GM23338 (cell line): ENCODE measurements at regions not wholly inside any gene's neighbourhood (a gene's known extent, or its start where the extent isn't known, plus 50 kb on each side); places are given as distances from the start of the nearest gene placed in this dataset.
"Not testable (repeated sequence)": the region's sequence is repeated elsewhere in the genome, so short reads cannot be mapped to it uniquely, and the experiment has no call there.

Experiments
- ATAC-seq: fragments of 200-7000 bp; cut with Tn5 transposase; 3 replicates; pipeline ENCODE4 v1.9.1; 2020
- DNase-seq: peaks from one replicate; pipeline ENCODE4 v3.0.0-alpha.2; 2015; ENCODE audit warnings: low spot score
- H2AFZ ChIP-seq: fragments of 200-600 bp; sonication (generic); 2 replicates; pipeline ENCODE4 v1.8.0; 2016; ENCODE audit warnings: antibody characterized with exemption, mild to moderate bottlenecking, moderate library complexity
- H3F3A ChIP-seq: fragments of 200-600 bp; sonication (generic); replicated peaks from 2 replicates; pipeline ENCODE4 v1.8.0; 2017; ENCODE audit warnings: antibody characterized with exemption, mixed run types, low read depth
- H3K27ac ChIP-seq: fragments of 200-600 bp; sonication (generic); 2 replicates; pipeline ENCODE4 v1.6.1; 2016; ENCODE audit warnings: low read depth
- H3K27me3 ChIP-seq: fragments of 200-600 bp; sonication (generic); 2 replicates; pipeline ENCODE4 v1.8.0; 2016; ENCODE audit warnings: mild to moderate bottlenecking, mixed run types, moderate library complexity; ENCODE audit not compliant: insufficient read depth
- H3K36me3 ChIP-seq: fragments of 200-600 bp; sonication (generic); 2 replicates; pipeline ENCODE4 v1.8.0; 2016; ENCODE audit warnings: mild to moderate bottlenecking; ENCODE audit not compliant: insufficient read depth
- H3K4me1 ChIP-seq: fragments of 200-600 bp; sonication (generic); 2 replicates; pipeline ENCODE4 v1.8.0; 2016; ENCODE audit warnings: mild to moderate bottlenecking, moderate library complexity; ENCODE audit not compliant: insufficient read depth
- H3K4me2 ChIP-seq: fragments of 200-600 bp; sonication (generic); 2 replicates; pipeline ENCODE4 v1.7.1; 2017; ENCODE audit warnings: mixed run types
- H3K4me3 ChIP-seq: fragments of 200-600 bp; sonication (generic); 2 replicates; pipeline ENCODE4 v1.6.1; 2016; ENCODE audit warnings: mixed run types
- H3K79me2 ChIP-seq: fragments of 200-600 bp; sonication (generic); replicated peaks from 2 replicates; pipeline ENCODE4 v1.8.0; 2017; ENCODE audit warnings: mild to moderate bottlenecking; ENCODE audit not compliant: insufficient read depth
- H3K9me2 ChIP-seq: fragments of 200-600 bp; sonication (generic); 2 replicates; pipeline ENCODE4 v1.8.0; 2017; ENCODE audit not compliant: insufficient read depth
- H4K20me1 ChIP-seq: fragments of 200-600 bp; sonication (generic); replicated peaks from 2 replicates; pipeline ENCODE4 v1.8.0; 2017; ENCODE audit warnings: mild to moderate bottlenecking; ENCODE audit not compliant: insufficient read depth
- H3K27ac Mint-ChIP-seq: 2 replicates; pipeline ENCODE4 v1.8.0; 2020; ENCODE audit warnings: inconsistent platforms, mild to moderate bottlenecking, moderate library complexity, mixed read lengths
- H3K27me3 Mint-ChIP-seq: 3 replicates; pipeline ENCODE4 v1.8.0; 2022; ENCODE audit warnings: low read depth, mild to moderate bottlenecking, moderate library complexity, mixed read lengths, inconsistent platforms; ENCODE audit not compliant: insufficient read depth, poor library complexity
- H3K36me3 Mint-ChIP-seq: 3 replicates; pipeline ENCODE4 v1.8.0; 2021; ENCODE audit warnings: low read depth, mild to moderate bottlenecking, inconsistent platforms, moderate library complexity, mixed read lengths
- H3K4me1 Mint-ChIP-seq: 3 replicates; pipeline ENCODE4 v1.8.0; 2020; ENCODE audit warnings: mild to moderate bottlenecking, inconsistent platforms, mixed read lengths
- H3K4me3 Mint-ChIP-seq: 3 replicates; pipeline ENCODE4 v1.8.0; 2021; ENCODE audit warnings: moderate library complexity, mild to moderate bottlenecking, inconsistent platforms, mixed read lengths
- H3K9me3 Mint-ChIP-seq: 3 replicates; pipeline ENCODE4 v1.8.0; 2020; ENCODE audit warnings: moderate library complexity, mild to moderate bottlenecking, inconsistent platforms, mixed read lengths
- CREB1 ChIP-seq: fragments of 250-450 bp; sonication (Bioruptor Pico); IDR thresholded peaks from 2 replicates; pipeline ENCODE4 v1.5.0; 2020; ENCODE audit warnings: low read depth, mild to moderate bottlenecking, moderate library complexity
- ETS1 ChIP-seq: IDR thresholded peaks from 2 replicates; pipeline ENCODE4 v1.6.1; 2016; ENCODE audit warnings: antibody characterized with exemption
- EZH2phosphoT487 ChIP-seq: fragments of 200-600 bp; sonication (generic); IDR thresholded peaks from one replicate; pipeline ENCODE4 v1.8.1; 2018; ENCODE audit warnings: antibody characterized with exemption; ENCODE audit not compliant: unreplicated experiment
- JUNB ChIP-seq: IDR thresholded peaks from one replicate; pipeline ENCODE4 v1.6.1; 2016; ENCODE audit warnings: antibody characterized with exemption; ENCODE audit not compliant: unreplicated experiment
- NANOG ChIP-seq: IDR thresholded peaks from 2 replicates; pipeline ENCODE4 v1.6.1; 2016; ENCODE audit warnings: antibody characterized with exemption, borderline replicate concordance
- POLR2AphosphoS5 ChIP-seq: IDR thresholded peaks from 2 replicates; pipeline ENCODE4 v1.6.1; 2016; ENCODE audit warnings: antibody characterized with exemption, low read depth
- REST ChIP-seq: IDR thresholded peaks from one replicate; pipeline ENCODE4 v1.6.1; 2018; ENCODE audit warnings: antibody characterized with exemption; ENCODE audit not compliant: unreplicated experiment
- STAT1 ChIP-seq: IDR thresholded peaks from one replicate; pipeline ENCODE4 v1.6.1; 2016; ENCODE audit warnings: antibody characterized with exemption; ENCODE audit not compliant: unreplicated experiment
- ZNF114 ChIP-seq: fragments of 250-450 bp; sonication (Bioruptor Pico); IDR thresholded peaks from 2 replicates; pipeline ENCODE4 v1.5.0; 2020; ENCODE audit warnings: mild to moderate bottlenecking, moderate library complexity
- ZNF331 ChIP-seq: fragments of 250-450 bp; sonication (Bioruptor Pico); IDR thresholded peaks from 2 replicates; pipeline ENCODE4 v1.5.0; 2020; ENCODE audit warnings: low read depth, mild to moderate bottlenecking, moderate library complexity
- TF ChIP-seq, protein P1 (sequence below): fragments of 250-450 bp; sonication (Bioruptor Pico); IDR thresholded peaks from 2 replicates; pipeline ENCODE4 v1.5.0; 2020; ENCODE audit warnings: mild to moderate bottlenecking, moderate library complexity

- no peak overlapping the region for H3K27ac Mint-ChIP-seq
- peaks cover 25% of the 10 kb centered on the region for H3K9me3 Mint-ChIP-seq
- no peak overlapping the region for H3K4me2 ChIP-seq
- TF ChIP-seq POLR2AphosphoS5, result no peak
- no peak for TF ChIP-seq JUNB
- no peak for TF ChIP-seq ZNF114
- TF ChIP-seq ZNF331 (CRISPR knock-in tag), result no peak
- TF ChIP-seq CREB1 (CRISPR knock-in tag), result no peak
- no peak for TF ChIP-seq NANOG
- TF ChIP-seq, protein P1, sequence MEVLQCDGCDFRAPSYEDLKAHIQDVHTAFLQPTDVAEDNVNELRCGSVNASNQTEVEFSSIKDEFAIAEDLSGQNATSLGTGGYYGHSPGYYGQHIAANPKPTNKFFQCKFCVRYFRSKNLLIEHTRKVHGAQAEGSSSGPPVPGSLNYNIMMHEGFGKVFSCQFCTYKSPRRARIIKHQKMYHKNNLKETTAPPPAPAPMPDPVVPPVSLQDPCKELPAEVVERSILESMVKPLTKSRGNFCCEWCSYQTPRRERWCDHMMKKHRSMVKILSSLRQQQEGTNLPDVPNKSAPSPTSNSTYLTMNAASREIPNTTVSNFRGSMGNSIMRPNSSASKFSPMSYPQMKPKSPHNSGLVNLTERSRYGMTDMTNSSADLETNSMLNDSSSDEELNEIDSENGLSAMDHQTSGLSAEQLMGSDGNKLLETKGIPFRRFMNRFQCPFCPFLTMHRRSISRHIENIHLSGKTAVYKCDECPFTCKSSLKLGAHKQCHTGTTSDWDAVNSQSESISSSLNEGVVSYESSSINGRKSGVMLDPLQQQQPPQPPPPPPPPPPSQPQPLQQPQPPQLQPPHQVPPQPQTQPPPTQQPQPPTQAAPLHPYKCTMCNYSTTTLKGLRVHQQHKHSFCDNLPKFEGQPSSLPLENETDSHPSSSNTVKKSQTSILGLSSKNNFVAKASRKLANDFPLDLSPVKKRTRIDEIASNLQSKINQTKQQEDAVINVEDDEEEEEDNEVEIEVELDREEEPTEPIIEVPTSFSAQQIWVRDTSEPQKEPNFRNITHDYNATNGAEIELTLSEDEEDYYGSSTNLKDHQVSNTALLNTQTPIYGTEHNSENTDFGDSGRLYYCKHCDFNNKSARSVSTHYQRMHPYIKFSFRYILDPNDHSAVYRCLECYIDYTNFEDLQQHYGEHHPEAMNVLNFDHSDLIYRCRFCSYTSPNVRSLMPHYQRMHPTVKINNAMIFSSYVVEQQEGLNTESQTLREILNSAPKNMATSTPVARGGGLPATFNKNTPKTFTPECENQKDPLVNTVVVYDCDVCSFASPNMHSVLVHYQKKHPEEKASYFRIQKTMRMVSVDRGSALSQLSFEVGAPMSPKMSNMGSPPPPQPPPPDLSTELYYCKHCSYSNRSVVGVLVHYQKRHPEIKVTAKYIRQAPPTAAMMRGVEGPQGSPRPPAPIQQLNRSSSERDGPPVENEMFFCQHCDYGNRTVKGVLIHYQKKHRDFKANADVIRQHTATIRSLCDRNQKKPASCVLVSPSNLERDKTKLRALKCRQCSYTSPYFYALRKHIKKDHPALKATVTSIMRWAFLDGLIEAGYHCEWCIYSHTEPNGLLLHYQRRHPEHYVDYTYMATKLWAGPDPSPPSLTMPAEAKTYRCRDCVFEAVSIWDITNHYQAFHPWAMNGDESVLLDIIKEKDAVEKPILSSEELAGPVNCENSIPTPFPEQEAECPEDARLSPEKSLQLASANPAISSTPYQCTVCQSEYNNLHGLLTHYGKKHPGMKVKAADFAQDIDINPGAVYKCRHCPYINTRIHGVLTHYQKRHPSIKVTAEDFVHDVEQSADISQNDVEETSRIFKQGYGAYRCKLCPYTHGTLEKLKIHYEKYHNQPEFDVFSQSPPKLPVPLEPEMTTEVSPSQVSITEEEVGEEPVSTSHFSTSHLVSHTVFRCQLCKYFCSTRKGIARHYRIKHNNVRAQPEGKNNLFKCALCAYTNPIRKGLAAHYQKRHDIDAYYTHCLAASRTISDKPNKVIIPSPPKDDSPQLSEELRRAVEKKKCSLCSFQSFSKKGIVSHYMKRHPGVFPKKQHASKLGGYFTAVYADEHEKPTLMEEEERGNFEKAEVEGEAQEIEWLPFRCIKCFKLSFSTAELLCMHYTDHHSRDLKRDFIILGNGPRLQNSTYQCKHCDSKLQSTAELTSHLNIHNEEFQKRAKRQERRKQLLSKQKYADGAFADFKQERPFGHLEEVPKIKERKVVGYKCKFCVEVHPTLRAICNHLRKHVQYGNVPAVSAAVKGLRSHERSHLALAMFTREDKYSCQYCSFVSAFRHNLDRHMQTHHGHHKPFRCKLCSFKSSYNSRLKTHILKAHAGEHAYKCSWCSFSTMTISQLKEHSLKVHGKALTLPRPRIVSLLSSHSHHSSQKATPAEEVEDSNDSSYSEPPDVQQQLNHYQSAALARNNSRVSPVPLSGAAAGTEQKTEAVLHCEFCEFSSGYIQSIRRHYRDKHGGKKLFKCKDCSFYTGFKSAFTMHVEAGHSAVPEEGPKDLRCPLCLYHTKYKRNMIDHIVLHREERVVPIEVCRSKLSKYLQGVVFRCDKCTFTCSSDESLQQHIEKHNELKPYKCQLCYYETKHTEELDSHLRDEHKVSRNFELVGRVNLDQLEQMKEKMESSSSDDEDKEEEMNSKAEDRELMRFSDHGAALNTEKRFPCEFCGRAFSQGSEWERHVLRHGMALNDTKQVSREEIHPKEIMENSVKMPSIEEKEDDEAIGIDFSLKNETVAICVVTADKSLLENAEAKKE (CRISPR knock-in tag), result no peak
- TF ChIP-seq REST, result no peak
- no peak for TF ChIP-seq EZH2phosphoT487
- no peak for TF ChIP-seq STAT1
- TF ChIP-seq ETS1, result no peak
- H4K20me1 ChIP-seq, result no peaks in the 10 kb centered on the region
- H3K36me3 Mint-ChIP-seq, result peaks cover 22% of the 10 kb centered on the region; the same call in 2 of the 3 replicates
- no peaks in the 10 kb centered on the region for H3K4me1 ChIP-seq
- DNase-seq (no peak), ATAC-seq (no peak)
- no peaks in the 10 kb centered on the region for H3K27me3 ChIP-seq
- peaks cover 3% of the 10 kb centered on the region; the same call in 2 of the 3 replicates for H3K4me1 Mint-ChIP-seq
- no peaks in the 10 kb centered on the region for H3K27me3 Mint-ChIP-seq
- H3K79me2 ChIP-seq, result no peaks in the 10 kb centered on the region
- no peak overlapping the region for H3K4me3 ChIP-seq
- H3K9me2 ChIP-seq, result 0 out of 2 replicates have a peak, but pooled peaks cover 10% of the 10 kb centered on the region
- H3F3A ChIP-seq, result no peaks in the 10 kb centered on the region
- no peak overlapping the region for H2AFZ ChIP-seq
- no peak overlapping the region for H3K27ac ChIP-seq
- no peak overlapping the region for H3K4me3 Mint-ChIP-seq
- no peaks in the 10 kb centered on the region for H3K36me3 ChIP-seq
Measured at GRCh38 chr4:72209600-72209999, 177.8 kb downstream of the NPFFR2 start.

DNA sequence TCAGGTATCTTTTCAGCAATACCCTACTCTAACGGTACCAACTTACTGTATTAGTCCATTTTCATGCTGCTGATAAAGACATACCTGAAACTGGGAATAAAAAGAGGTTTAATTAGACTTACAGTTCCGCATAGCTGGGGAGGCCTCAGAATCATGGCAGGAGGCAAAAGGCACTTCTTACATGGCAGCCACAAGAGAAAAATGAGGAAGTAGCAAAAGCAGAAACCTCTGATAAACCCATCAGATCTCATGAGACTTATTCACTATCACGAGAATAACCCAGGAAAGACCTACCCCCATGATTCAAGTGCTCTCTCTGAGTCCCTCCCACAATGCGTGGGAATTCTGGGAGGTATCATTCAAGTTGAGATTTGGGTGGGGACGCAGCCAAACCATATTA, 182.0 kb downstream of the NPFFR2 start:
- not testable (repeated sequence) for H3K36me3 ChIP-seq, H3K27me3 Mint-ChIP-seq, H3K79me2 ChIP-seq, DNase-seq, H2AFZ ChIP-seq, H3K4me2 ChIP-seq, H3K27ac Mint-ChIP-seq, H3F3A ChIP-seq, H3K27ac ChIP-seq, H3K4me3 ChIP-seq, H3K4me3 Mint-ChIP-seq, H3K27me3 ChIP-seq, H3K4me1 ChIP-seq, H4K20me1 ChIP-seq, H3K4me1 Mint-ChIP-seq, ATAC-seq
- H3K9me2 ChIP-seq, result 0 out of 2 replicates have a peak, but pooled peaks cover 10% of the 10 kb centered on the region
- Mint-ChIP-seq H3K36me3 (peaks cover 33% of the 10 kb centered on the region), H3K9me3 (peaks cover 42% of the 10 kb centered on the region)
